GM10266 (cell line): ENCODE measurements at regions not wholly inside any gene's neighbourhood (a gene's known extent, or its start where the extent isn't known, plus 50 kb on each side); places are given as distances from the start of the nearest gene placed in this dataset.

Source experiments
- DNase-seq: peaks from one replicate; pipeline ENCODE4 v3.0.0; 2012; ENCODE audit errors: extremely low spot score
- TF ChIP-seq, protein P1 (sequence below): IDR thresholded peaks from 2 replicates; pipeline ENCODE4 v1.5.1; 2012; ENCODE audit warnings: mild to moderate bottlenecking, low read depth; ENCODE audit not compliant: control insufficient read depth, insufficient read depth; ENCODE audit errors: missing control alignments

DNA sequence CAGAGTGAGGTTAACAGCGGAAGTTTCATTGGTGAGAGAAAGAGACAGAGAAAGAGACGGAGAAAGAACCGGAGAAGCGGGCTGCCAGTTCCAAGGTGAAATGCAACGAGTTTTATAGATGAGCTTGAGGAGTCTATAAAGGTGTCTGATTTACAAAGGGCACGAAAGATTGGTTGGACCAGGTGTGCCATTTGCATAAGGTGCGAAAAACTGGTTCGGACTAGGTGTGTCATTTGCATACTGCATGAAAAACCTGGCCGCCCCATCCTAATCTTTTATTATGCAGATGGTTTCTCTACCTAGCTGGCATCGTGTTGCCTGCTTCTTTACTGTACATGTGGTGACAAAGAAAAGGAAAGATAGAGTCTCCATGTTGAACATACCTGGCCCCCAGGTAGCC is 253.8 kb upstream of the IGF1R start:
- DNase-seq: no peak

DNA sequence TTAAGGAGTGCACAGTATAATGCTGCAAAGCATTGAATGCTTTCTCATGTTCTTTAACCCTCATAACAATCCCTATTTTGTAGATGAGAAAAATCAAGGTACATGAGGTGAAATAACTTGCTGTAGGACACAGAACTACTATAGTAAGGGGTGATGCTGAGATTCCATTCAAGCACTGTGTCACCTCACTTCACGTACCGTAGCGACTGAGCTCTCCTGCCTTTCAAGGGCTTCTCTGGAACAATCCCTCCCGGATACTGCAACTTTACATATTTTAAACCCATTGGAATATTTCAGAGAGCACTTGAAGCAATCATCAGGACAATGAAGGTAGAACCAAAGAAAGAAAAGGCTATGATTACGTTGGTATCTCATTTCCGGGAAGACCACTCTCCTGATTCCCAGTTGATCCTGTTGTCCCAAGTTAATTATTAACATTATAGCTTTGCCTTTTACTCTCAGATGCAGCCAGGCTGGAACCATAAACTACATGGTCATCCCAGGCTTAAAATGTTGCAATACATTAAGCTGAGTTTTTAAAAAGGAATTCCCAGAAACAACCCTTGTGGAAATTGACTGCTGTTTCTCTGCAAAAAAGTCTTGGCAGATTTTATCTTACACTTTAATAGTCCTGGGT is 252.2 kb upstream of the IGF1R start:
- no peak for DNase-seq
- TF ChIP-seq, protein P1, sequence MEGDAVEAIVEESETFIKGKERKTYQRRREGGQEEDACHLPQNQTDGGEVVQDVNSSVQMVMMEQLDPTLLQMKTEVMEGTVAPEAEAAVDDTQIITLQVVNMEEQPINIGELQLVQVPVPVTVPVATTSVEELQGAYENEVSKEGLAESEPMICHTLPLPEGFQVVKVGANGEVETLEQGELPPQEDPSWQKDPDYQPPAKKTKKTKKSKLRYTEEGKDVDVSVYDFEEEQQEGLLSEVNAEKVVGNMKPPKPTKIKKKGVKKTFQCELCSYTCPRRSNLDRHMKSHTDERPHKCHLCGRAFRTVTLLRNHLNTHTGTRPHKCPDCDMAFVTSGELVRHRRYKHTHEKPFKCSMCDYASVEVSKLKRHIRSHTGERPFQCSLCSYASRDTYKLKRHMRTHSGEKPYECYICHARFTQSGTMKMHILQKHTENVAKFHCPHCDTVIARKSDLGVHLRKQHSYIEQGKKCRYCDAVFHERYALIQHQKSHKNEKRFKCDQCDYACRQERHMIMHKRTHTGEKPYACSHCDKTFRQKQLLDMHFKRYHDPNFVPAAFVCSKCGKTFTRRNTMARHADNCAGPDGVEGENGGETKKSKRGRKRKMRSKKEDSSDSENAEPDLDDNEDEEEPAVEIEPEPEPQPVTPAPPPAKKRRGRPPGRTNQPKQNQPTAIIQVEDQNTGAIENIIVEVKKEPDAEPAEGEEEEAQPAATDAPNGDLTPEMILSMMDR: no peak

More for the DNA sequence above, 253.8 kb upstream of the IGF1R start:
- TF ChIP-seq, protein P1: no peak

DNA sequence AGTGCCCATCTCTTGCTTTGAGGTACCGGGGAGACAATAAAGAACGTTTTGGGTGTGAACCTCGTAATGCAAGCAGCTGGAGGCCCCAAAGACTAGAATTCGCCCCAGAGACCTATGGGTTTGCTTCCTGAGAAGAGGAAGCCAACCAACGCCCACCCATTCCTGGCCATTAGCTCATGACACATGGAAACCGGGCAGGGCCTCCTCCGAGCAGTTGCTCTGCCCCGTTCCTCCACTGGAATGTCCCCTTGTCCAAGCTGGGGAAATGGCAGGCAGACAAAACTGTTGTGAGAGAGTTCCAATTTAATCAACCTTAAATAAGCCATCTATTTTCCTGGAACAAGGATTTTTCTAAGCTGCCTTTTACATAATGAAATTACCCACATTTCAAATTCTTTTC is 250.9 kb upstream of the IGF1R start:
- DNase-seq: no peak
- TF ChIP-seq, protein P1: no peak

DNA sequence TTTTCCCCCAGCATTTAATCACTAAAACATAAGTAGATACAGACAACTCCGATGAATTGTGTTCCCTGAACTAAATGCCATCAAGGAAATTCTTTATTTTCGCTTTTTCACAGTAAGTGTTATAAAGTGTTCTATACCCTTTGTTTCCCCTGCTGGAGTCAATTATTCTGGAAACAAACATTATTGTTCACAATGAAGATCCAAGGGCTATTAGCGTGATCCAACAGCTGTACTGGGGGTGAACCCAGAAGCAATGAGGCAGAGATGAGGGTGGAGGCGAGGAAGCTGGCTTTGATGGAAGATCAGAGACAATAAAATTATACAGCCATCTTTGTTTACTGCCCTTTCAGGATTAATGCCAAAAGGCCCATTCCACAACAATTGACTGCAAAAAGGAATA is 250.3 kb upstream of the IGF1R start:
- TF ChIP-seq, protein P1: no peak
- DNase-seq: no peak

DNA sequence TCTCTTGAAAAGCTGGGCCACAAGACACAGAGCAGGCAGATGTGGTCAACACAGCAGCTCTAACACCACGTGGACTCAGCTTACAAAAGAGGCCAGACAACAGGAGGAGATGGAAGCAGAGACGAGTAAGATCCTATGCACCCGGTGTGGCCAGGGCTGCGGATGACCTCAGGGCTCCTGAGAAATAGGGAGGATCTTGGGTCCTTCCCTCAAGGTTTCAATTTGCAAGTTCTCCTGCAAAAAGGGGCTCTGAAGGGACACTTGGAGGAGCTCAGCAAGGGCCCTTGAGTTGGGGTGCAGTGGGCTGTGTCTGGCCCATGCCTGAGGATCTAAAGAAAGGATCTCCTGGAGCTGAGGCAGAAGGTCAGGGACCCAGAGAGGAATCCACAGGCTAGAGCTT is 249.5 kb upstream of the IGF1R start:
- DNase-seq: no peak
- TF ChIP-seq, protein P1: no peak

DNA sequence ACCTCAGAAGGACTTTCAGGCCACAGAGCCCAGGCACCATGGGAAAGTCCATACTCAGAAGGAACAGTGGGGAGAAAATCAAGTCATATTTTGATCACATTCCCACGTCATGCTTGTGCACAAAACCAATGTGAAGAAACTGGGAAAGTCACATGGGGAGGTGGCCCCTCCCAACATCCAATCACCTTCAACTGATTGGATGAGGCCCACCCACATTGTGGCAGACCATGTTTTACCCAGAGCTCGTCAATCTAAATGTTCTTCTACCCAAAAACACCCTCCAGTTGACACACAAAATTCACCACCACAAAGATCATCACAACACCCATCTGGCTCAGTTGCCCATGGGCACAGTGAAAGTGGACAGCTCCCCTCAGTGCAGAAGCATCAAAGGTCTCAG is 248.2 kb upstream of the IGF1R start:
- TF ChIP-seq, protein P1: no peak
- DNase-seq: no peak

DNA sequence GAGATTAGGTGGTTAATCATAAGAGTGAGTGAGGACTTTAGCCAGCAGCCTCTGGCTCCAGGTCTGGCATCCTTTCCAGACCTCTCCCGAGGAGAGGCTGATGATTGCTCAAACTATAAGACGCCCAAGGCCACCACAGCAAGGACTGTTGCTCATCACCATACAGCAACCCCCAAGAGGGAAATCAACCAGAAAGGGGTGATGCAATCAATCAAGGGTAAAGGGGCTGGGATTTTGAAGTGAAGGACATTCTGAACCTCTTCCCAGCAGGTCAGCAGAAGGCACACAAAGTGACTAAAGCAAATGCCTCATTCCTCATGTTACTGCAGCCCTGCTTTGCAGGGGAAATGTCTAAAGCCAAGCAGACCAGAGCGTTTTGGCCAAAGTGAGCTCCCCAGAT is 247.3 kb upstream of the IGF1R start:
- TF ChIP-seq, protein P1: no peak
- DNase-seq: no peak
